ENCODE measurements at regions not wholly inside any gene's neighbourhood (a gene's known extent, or its start where the extent isn't known, plus 50 kb on each side); places are given as distances from the start of the nearest gene placed in this dataset.
"Not testable (repeated sequence)": the region's sequence is repeated elsewhere in the genome, so short reads cannot be mapped to it uniquely, and the experiment has no call there.

DNA sequence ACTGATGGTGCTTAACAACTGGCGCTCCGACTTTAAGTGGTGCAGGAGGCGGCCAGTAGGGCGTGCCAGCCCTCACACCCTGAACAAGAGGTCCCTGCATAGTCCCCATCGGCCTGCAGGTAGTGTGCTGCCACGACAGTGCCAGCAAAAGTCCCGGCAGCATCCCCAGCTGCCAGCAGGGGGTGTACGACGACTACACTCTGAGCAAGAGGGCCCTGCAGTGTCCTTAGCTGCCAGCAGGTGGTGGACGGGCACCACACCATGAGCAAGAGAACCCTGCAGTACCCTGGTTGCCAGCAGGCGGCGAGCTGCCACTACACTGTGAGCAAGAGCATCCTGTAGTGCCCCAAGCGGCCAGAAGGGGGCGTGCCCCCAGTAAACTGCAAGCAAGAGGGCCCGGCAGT is 53.5 kb upstream of the DUX4 start:
- TF ChIP-seq, protein P1, sequence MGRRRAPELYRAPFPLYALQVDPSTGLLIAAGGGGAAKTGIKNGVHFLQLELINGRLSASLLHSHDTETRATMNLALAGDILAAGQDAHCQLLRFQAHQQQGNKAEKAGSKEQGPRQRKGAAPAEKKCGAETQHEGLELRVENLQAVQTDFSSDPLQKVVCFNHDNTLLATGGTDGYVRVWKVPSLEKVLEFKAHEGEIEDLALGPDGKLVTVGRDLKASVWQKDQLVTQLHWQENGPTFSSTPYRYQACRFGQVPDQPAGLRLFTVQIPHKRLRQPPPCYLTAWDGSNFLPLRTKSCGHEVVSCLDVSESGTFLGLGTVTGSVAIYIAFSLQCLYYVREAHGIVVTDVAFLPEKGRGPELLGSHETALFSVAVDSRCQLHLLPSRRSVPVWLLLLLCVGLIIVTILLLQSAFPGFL (CRISPR knock-in tag; IDR thresholded peaks at IDR 0.05) = not testable (repeated sequence)
- peak; percentile 50 for TF ChIP-seq CTCF (CRISPR knock-in tag; IDR thresholded peaks at IDR 0.05)
- not testable (repeated sequence) for TF ChIP-seq DPF2 (CRISPR knock-in tag; IDR thresholded peaks at IDR 0.05; ENCODE audit: borderline replicate concordance, low read depth); POLR2AphosphoS5 (IDR thresholded peaks at IDR 0.05; ENCODE audit: low read depth, low read length); MEIS1 (CRISPR knock-in tag; IDR thresholded peaks at IDR 0.05; ENCODE audit: borderline replicate concordance)
- TF ChIP-seq, protein P2, sequence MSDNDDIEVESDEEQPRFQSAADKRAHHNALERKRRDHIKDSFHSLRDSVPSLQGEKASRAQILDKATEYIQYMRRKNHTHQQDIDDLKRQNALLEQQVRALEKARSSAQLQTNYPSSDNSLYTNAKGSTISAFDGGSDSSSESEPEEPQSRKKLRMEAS (IDR thresholded peaks at IDR 0.05) = not testable (repeated sequence)
